Stimulated activated CD4-positive, alpha-beta T cell treated with anti-CD3 and anti-CD28 coated beads, Interleukin-2, amount 100 ng/mL, for 24 hours (primary cell): ENCODE measurements at regions not wholly inside any gene's neighbourhood (a gene's known extent, or its start where the extent isn't known, plus 50 kb on each side); places are given as distances from the start of the nearest gene placed in this dataset.

Experiments
- DNase-seq, 2 donors: peaks; one replicate each; pipeline ENCODE4 v3.0.0-alpha.2; 2020

DNA sequence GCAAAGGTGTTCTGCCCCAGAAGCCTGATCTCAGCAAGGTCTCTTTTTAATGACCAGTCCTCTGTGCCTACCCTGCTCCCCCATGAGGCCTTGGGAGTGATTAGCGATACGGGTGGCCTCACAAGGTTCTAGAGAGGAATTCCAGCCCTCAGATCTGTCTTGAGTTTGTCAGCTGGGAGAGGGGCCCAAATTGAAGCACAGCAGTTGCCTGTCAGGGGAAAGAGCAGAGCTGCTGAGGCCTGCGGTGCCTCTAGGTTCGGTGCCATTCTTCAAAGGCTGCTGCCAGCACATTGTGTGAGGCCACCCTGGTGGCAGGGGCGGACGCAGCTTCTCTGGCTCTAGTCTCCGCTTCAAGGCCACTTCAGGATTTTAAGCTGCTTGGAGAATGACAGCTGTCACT lies 85.7 kb upstream of the GRIA1 start:
- DNase-seq, result no peak

- no peak for DNase-seq
These were observed 68.8 kb upstream of the GRIA1 start for GRCh38 chr5:153421676-153422075.

DNA sequence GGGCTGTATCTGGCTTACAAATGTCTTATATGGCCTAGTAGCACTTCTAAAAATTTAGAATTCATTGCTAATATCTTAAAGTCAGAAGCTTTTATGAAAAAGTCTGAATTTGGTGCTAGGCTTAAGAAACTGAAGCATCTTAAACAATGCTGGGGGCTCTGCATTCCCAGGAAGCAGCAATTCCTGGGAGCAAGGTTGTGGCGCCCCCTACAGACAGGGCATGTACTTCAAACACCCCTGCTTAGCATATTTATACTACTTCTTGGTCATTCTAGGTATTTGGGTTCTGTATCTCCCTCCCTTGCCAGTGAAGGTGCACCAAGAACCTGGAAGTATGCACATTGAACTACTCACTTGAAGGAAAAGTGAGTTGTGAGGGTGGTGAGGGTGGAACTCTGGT lies 64.6 kb upstream of the GRIA1 start:
- peak in 1 of 2 donors; percentile 20 for DNase-seq

DNA sequence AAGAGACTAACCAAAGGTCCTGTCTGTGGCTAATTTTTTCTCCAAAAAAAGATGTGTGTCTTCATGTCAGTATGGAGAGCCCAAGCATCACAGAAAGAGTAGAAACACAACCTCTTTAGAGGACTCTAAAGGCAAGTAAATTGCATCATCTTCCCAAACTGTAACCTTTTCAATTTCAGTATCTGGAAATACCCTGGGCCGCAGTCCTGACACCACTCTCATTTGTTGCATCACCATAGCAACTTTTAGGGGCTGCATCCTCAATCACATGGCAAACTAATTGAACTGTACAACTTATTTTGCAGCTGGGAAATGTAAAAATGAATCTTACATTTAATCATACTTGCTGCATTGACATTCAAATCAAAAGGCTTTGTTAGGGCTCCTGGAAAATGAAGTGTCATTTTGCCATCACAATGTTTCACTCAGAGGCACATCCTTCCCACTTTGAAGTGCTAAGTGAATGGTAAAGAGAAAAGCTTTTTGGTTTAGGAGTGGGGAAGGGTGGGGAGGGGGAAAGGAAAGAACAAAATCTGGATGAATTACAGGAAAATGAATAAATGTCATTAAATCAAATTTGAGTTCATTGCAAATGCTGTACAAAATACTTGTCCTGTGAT lies 60.6 kb upstream of the GRIA1 start:
- no peak for DNase-seq

GRCh38 chr5:153432583-153432982 lies 57.9 kb upstream of the GRIA1 start:
- no peak for DNase-seq

GRCh38 chr5:153437251-153437650 lies 53.2 kb upstream of the GRIA1 start:
- DNase-seq, result no peak

GRCh38 chr5:153439130-153439529 lies 51.3 kb upstream of the GRIA1 start:
- no peak for DNase-seq
